ENCODE measurements at regions not wholly inside any gene's neighbourhood (a gene's known extent, or its start where the extent isn't known, plus 50 kb on each side); places are given as distances from the start of the nearest gene placed in this dataset.
A peak's percentile ranks its signal among the peaks of the same experiment; 100 is the strongest.

GRCh38 chr1:5771788-5772187 is 220.4 kb downstream of the NPHP4 start:
- no peak overlapping the region for H3K27ac ChIP-seq
- H3K4me3 ChIP-seq = no peak overlapping the region
- H3K36me3 ChIP-seq = no peaks in the 10 kb centered on the region
- H3K4me1 ChIP-seq = peaks cover 0 to 3% of the 10 kb centered on the region in 2 donors
- H3K27me3 ChIP-seq = peaks cover 3 to 7% (median 3%) of the 10 kb centered on the region in 3 donors
- intact Hi-C loops (cut with DNase I; ENCODE audit: low total_unique reads) = no loop called here
- TF ChIP-seq POLR2A (IDR thresholded peaks at IDR 0.05) = no peak
- TF ChIP-seq CTCF (IDR thresholded peaks at IDR 0.05 in 4 of 5, conservative IDR thresholded peaks at IDR 0.05 in 1 of 5) = no peak
- no peaks in the 10 kb centered on the region for H3K9me3 ChIP-seq
- DNase-seq = no peak
- in situ Hi-C loops (cut with MboI; ENCODE audit: low sequenced_read_pairs in 4 of 4) = no loop called here
- no peak for ATAC-seq

- no peak for ATAC-seq
- Histone ChIP-seq H3K9me3 (no peaks in the 10 kb centered on the region), H3K4me3 (peak overlapping the region in 2 of 4 donors; percentile 5 to 24), H3K36me3 (no peaks in the 10 kb centered on the region), H3K27me3 (peaks cover 3 to 7% (median 5%) of the 10 kb centered on the region in 3 donors), H3K27ac (no peak overlapping the region), H3K4me1 (peaks cover 0 to 3% of the 10 kb centered on the region in 2 donors)
- TF ChIP-seq CTCF (IDR thresholded peaks at IDR 0.05 in 4 of 5, conservative IDR thresholded peaks at IDR 0.05 in 1 of 5) (no peak), POLR2A (IDR thresholded peaks at IDR 0.05) (no peak)
- intact Hi-C loops (cut with DNase I; ENCODE audit: low total_unique reads) (no loop called here), in situ Hi-C loops (cut with MboI; ENCODE audit: low sequenced_read_pairs in 4 of 4) (no loop called here)
- no peak for DNase-seq
Measured at GRCh38 chr1:5770981-5771765, 221.1 kb downstream of the NPHP4 start.

GRCh38 chr1:5769760-5770159 is 222.5 kb downstream of the NPHP4 start:
- Histone ChIP-seq H3K4me3 (no peak overlapping the region), H3K36me3 (no peaks in the 10 kb centered on the region), H3K9me3 (no peaks in the 10 kb centered on the region), H3K27me3 (peaks cover 5 to 7% (median 7%) of the 10 kb centered on the region in 3 donors), H3K27ac (no peak overlapping the region), H3K4me1 (peaks cover 0 to 3% of the 10 kb centered on the region in 2 donors)
- no peak for ATAC-seq
- DNase-seq = no peak
- intact Hi-C loops (cut with DNase I; ENCODE audit: low total_unique reads) = no loop called here
- TF ChIP-seq CTCF (IDR thresholded peaks at IDR 0.05 in 4 of 5, conservative IDR thresholded peaks at IDR 0.05 in 1 of 5) (no peak), POLR2A (IDR thresholded peaks at IDR 0.05) (no peak)
- in situ Hi-C loops (cut with MboI; ENCODE audit: low sequenced_read_pairs in 4 of 4) = no loop called here

GRCh38 chr1:5769146-5769545 is 223.1 kb downstream of the NPHP4 start:
- intact Hi-C loops (cut with DNase I; ENCODE audit: low total_unique reads) (no loop called here), in situ Hi-C loops (cut with MboI; ENCODE audit: low sequenced_read_pairs in 4 of 4) (no loop called here)
- no peak for ATAC-seq
- Histone ChIP-seq H3K4me1 (peaks cover 0 to 3% of the 10 kb centered on the region in 2 donors), H3K9me3 (no peaks in the 10 kb centered on the region), H3K27me3 (peaks cover 5 to 8% (median 7%) of the 10 kb centered on the region in 3 donors), H3K27ac (no peak overlapping the region), H3K36me3 (no peaks in the 10 kb centered on the region), H3K4me3 (no peak overlapping the region)
- TF ChIP-seq POLR2A (IDR thresholded peaks at IDR 0.05) = no peak
- TF ChIP-seq CTCF (IDR thresholded peaks at IDR 0.05 in 4 of 5, conservative IDR thresholded peaks at IDR 0.05 in 1 of 5) = no peak
- no peak for DNase-seq

Measured in gastrocnemius medialis (tissue), 4 donors.